ENCODE measurements at regions not wholly inside any gene's neighbourhood (a gene's known extent, or its start where the extent isn't known, plus 50 kb on each side); places are given as distances from the start of the nearest gene placed in this dataset.

DNA sequence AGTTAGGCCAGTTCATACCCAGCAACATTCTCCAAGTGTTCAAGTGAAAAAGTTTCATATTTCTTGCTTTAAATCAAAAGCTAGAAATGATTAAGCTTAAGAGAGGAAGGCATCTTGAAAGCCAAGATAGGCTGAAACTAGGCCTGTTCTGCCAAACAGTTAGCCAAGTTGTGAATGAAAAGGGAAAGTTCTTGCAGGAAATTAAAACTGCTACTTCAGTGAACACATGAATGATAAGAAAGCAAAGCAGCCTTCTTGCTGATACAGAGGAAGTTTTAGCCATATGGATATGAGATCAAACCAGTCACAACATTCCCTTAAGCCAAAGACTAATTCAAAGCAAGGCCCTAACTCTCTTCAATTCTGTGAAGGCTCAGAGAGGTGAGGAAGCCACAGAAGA, 274.7 kb downstream of the TUSC7 start:
- H3K27ac ChIP-seq, result no peak overlapping the region
- intact Hi-C loops (cut with DNase I), result no loop called here
- H3K9me3 ChIP-seq, result no peaks in the 10 kb centered on the region
- no peak overlapping the region for H3K4me3 ChIP-seq
- TF ChIP-seq, protein P1, sequence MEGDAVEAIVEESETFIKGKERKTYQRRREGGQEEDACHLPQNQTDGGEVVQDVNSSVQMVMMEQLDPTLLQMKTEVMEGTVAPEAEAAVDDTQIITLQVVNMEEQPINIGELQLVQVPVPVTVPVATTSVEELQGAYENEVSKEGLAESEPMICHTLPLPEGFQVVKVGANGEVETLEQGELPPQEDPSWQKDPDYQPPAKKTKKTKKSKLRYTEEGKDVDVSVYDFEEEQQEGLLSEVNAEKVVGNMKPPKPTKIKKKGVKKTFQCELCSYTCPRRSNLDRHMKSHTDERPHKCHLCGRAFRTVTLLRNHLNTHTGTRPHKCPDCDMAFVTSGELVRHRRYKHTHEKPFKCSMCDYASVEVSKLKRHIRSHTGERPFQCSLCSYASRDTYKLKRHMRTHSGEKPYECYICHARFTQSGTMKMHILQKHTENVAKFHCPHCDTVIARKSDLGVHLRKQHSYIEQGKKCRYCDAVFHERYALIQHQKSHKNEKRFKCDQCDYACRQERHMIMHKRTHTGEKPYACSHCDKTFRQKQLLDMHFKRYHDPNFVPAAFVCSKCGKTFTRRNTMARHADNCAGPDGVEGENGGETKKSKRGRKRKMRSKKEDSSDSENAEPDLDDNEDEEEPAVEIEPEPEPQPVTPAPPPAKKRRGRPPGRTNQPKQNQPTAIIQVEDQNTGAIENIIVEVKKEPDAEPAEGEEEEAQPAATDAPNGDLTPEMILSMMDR (IDR thresholded peaks at IDR 0.05), result no peak
- no peak for DNase-seq
- H3K36me3 ChIP-seq, result no peaks in the 10 kb centered on the region
- H3K4me1 ChIP-seq, result no peaks in the 10 kb centered on the region
- no peak for ATAC-seq
- H3K27me3 ChIP-seq (ENCODE audit: low read depth), result no peaks in the 10 kb centered on the region

DNA sequence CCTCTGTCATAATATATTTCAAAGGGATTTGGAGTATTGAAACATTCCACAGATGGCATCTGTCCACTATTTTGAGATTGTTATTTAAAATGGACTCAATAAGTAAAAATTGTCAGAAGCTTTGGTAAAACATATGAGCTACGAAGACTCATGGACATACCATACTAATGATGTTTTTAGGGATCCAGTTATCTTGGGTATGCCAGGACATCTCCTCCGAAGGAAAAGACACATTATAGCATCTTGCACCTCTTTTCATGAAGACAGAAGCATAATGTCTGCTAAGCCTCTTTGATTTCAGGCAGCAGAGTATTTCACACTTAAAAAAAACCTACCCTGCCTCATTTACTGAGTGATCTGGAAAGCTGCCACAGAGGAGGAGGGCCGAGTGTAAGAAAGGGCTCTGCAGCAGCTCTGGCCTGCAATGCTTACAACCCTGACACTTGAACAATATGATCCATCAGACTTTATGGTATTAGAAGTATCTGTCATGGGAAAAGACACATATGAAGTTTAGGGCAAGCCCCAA, 284.8 kb downstream of the TUSC7 start:
- no peaks in the 10 kb centered on the region for H3K4me1 ChIP-seq
- TF ChIP-seq, protein P1 (IDR thresholded peaks at IDR 0.05), result no peak
- no peak for DNase-seq
- H3K4me3 ChIP-seq, result no peak overlapping the region
- no peaks in the 10 kb centered on the region for H3K9me3 ChIP-seq
- ATAC-seq, result no peak
- H3K36me3 ChIP-seq, result no peaks in the 10 kb centered on the region
- intact Hi-C loops (cut with DNase I), result no loop called here
- H3K27me3 ChIP-seq (ENCODE audit: low read depth), result no peaks in the 10 kb centered on the region
- H3K27ac ChIP-seq, result no peak overlapping the region

DNA sequence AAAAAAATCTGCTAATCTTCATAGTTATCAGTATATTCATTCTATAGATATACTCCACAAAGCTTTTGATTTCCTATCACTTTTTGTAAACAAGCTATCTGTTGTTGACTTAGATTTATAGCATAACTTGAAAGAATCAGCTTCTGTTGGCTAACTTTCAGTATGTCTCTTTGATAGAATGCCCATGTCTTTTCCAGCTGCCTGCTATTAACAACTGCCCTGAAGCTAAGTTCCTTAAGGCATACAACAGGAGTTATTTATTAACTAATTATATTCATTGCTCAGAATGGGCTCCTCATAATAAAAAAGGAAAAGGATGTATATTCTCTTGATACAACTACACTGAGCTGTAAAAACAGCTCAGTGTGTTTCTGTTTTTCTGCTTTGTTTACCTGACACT, 293.9 kb downstream of the TUSC7 start:
- intact Hi-C loops (cut with DNase I), result no loop called here
- no peaks in the 10 kb centered on the region for H3K4me1 ChIP-seq
- H3K9me3 ChIP-seq, result no peaks in the 10 kb centered on the region

DNA sequence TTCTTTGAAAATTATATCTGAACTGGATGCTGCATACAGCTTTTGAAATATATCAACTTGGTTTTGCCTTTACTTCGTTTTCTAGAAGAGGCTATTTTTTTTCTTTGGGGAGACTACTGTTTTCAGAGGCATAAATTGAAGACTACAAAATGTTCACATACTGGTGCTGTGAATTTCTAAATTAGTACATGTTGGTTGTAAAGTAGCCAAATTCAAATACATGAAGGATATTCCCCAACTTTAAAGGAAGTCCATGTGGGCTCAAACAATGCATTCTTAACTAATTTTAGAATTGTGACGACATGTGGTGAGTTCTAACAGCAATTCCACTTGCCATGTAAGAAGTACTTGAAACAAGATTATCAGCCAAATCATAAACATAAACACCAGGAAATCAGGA, 295.7 kb downstream of the TUSC7 start:
- no peak overlapping the region for H3K4me3 ChIP-seq
- H3K9me3 ChIP-seq, result no peaks in the 10 kb centered on the region
- ATAC-seq, result no peak
- H3K27me3 ChIP-seq (ENCODE audit: low read depth), result no peaks in the 10 kb centered on the region
- TF ChIP-seq, protein P1 (IDR thresholded peaks at IDR 0.05), result no peak
- no peak for DNase-seq
- no peaks in the 10 kb centered on the region for H3K36me3 ChIP-seq
- intact Hi-C loops (cut with DNase I), result no loop called here
- no peaks in the 10 kb centered on the region for H3K4me1 ChIP-seq
- H3K27ac ChIP-seq, result no peak overlapping the region

More for the DNA sequence above, 293.9 kb downstream of the TUSC7 start:
- no peak for ATAC-seq
- TF ChIP-seq, protein P1 (IDR thresholded peaks at IDR 0.05), result no peak
- no peaks in the 10 kb centered on the region for H3K36me3 ChIP-seq
- no peaks in the 10 kb centered on the region for H3K27me3 ChIP-seq (ENCODE audit: low read depth)
- DNase-seq, result no peak
- no peak overlapping the region for H3K4me3 ChIP-seq
- H3K27ac ChIP-seq, result no peak overlapping the region

DNA sequence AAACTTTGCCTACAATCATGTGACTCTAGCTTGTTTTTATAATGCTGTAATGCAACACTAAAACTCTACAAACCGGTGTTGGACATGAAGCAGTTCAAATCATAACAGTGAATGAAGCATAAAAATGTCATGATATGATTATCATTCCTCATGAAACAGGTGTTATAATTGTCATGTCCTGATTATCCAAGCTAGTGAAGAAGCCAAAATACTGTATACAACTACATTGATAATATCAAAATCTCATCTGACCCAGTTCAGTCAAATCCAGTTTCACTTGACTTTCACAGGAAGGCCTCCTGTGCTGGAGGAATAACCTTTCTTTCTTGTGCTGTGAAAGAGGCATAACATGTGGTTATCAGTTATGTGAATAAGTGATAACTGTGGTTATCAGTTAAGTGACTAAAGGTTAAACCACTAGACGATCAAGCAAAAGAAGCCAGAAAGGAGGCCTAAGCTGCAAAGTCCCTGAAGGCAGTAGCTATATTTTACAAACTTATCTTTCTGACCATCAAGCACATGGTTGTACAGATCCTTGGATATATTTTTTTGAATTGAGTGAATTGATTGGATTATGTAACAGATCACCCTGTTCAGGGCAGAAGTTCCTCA, 296.4 kb downstream of the TUSC7 start:
- Histone ChIP-seq H3K4me3 (no peak overlapping the region), H3K27ac (no peak overlapping the region), H3K4me1 (no peaks in the 10 kb centered on the region), H3K27me3 (ENCODE audit: low read depth) (no peaks in the 10 kb centered on the region), H3K9me3 (no peaks in the 10 kb centered on the region), H3K36me3 (no peaks in the 10 kb centered on the region)
- no peak for ATAC-seq
- intact Hi-C loops (cut with DNase I), result no loop called here
- DNase-seq, result no peak
- TF ChIP-seq, protein P1 (IDR thresholded peaks at IDR 0.05), result no peak

All from lower lobe of right lung (tissue), 2 donors.